ENCODE measurements at regions not wholly inside any gene's neighbourhood (a gene's known extent, or its start where the extent isn't known, plus 50 kb on each side); places are given as distances from the start of the nearest gene placed in this dataset.

GRCh38 chr10:128863823-128864405, 603.1 kb upstream of the MGMT start:
- Histone ChIP-seq H3K27me3 (ENCODE audit: control insufficient read depth in 4 of 4, insufficient read depth in 4 of 4, low read length in 3 of 4) (no peaks in the 10 kb centered on the region), H3K4me3 (ENCODE audit: low read depth in 1 of 3, low read length in 3 of 3) (no peak overlapping the region), H3K9ac (ENCODE audit: low read depth in 1 of 2, low read length in 2 of 2) (no peak overlapping the region), H3K36me3 (ENCODE audit: control insufficient read depth in 4 of 4, insufficient read depth in 3 of 4, low read depth in 1 of 4, low read length in 3 of 4) (no peaks in the 10 kb centered on the region), H3K4me1 (ENCODE audit: control insufficient read depth in 4 of 4, insufficient read depth in 4 of 4, low read length in 3 of 4) (no peaks in the 10 kb centered on the region), H3K9me3 (ENCODE audit: control insufficient read depth in 4 of 4, low read length in 3 of 4) (no peaks in the 10 kb centered on the region), H3K27ac (ENCODE audit: low read depth in 1 of 2, low read length in 2 of 2) (no peak overlapping the region)
- WGBS = 93% methylated on average over 8 of the region's 8 CpGs
- DNase-seq (ENCODE audit: low spot score) = no peak
- TF ChIP-seq FOXA1 (IDR thresholded peaks at IDR 0.05) (no peak), RAD21 (IDR thresholded peaks at IDR 0.05) (no peak), GABPA (IDR thresholded peaks at IDR 0.05 in 1 of 2, conservative IDR thresholded peaks at IDR 0.05 in 1 of 2) (no peak), ZBTB33 (IDR thresholded peaks at IDR 0.05) (no peak), RXRA (IDR thresholded peaks at IDR 0.05) (no peak), REST (IDR thresholded peaks at IDR 0.05) (no peak), TAF1 (conservative IDR thresholded peaks at IDR 0.05) (no peak), JUND (IDR thresholded peaks at IDR 0.05) (no peak), HNF4A (conservative IDR thresholded peaks at IDR 0.05) (no peak), SP1 (IDR thresholded peaks at IDR 0.05) (no peak)

GRCh38 chr10:128864554-128865295, 602.3 kb upstream of the MGMT start:
- no peak overlapping the region for H3K9ac ChIP-seq (ENCODE audit: low read depth in 1 of 2, low read length in 2 of 2)
- TF ChIP-seq FOXA1 (IDR thresholded peaks at IDR 0.05) (no peak), ATF3 (IDR thresholded peaks at IDR 0.05) (no peak), TAF1 (conservative IDR thresholded peaks at IDR 0.05) (no peak), EGR1 (IDR thresholded peaks at IDR 0.05; ENCODE audit: low read depth in 2 of 2) (no peak)
- DNase-seq (ENCODE audit: low spot score) = no peak
- H3K36me3 ChIP-seq (ENCODE audit: control insufficient read depth in 4 of 4, insufficient read depth in 3 of 4, low read depth in 1 of 4, low read length in 3 of 4) = no peaks in the 10 kb centered on the region
- no peak overlapping the region for H3K27ac ChIP-seq (ENCODE audit: low read depth in 1 of 2, low read length in 2 of 2)
- H3K4me3 ChIP-seq (ENCODE audit: low read depth in 1 of 3, low read length in 3 of 3) = no peak overlapping the region
- 89% methylated on average over 13 of the region's 13 CpGs for WGBS
- H3K27me3 ChIP-seq (ENCODE audit: control insufficient read depth in 4 of 4, insufficient read depth in 4 of 4, low read length in 3 of 4) = no peaks in the 10 kb centered on the region
- no peaks in the 10 kb centered on the region for H3K4me1 ChIP-seq (ENCODE audit: control insufficient read depth in 4 of 4, insufficient read depth in 4 of 4, low read length in 3 of 4)
- no peaks in the 10 kb centered on the region for H3K9me3 ChIP-seq (ENCODE audit: control insufficient read depth in 4 of 4, low read length in 3 of 4)

Data from liver (tissue), 7 donors.